ENCODE measurements at regions not wholly inside any gene's neighbourhood (a gene's known extent, or its start where the extent isn't known, plus 50 kb on each side); places are given as distances from the start of the nearest gene placed in this dataset.

DNA sequence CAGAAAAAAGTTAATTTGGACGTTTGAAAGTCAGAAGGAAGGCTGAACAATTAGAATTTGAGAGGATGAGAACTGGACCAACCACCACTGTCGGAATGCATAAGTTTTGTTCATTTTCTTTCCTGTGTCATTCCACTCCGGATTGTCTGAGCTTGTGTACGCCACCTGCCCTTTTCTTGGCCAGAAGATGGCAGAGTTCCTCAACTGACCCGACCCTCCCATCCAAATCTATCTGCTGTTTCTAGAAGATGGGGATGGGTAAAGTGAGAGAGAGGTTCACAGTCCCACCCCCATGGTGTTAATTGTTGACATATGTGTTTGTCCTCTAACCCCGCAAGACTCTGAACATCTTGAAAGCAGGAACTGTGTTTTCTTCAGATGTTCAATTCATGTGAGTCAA lies 388.0 kb downstream of the VRK1 start:
- CTCF ChIA-PET, result no interaction called here
- POLR2A ChIA-PET, result no interaction called here
- DNase-seq (ENCODE audit: extremely low spot score), result no peak
- TF ChIP-seq, protein P1, sequence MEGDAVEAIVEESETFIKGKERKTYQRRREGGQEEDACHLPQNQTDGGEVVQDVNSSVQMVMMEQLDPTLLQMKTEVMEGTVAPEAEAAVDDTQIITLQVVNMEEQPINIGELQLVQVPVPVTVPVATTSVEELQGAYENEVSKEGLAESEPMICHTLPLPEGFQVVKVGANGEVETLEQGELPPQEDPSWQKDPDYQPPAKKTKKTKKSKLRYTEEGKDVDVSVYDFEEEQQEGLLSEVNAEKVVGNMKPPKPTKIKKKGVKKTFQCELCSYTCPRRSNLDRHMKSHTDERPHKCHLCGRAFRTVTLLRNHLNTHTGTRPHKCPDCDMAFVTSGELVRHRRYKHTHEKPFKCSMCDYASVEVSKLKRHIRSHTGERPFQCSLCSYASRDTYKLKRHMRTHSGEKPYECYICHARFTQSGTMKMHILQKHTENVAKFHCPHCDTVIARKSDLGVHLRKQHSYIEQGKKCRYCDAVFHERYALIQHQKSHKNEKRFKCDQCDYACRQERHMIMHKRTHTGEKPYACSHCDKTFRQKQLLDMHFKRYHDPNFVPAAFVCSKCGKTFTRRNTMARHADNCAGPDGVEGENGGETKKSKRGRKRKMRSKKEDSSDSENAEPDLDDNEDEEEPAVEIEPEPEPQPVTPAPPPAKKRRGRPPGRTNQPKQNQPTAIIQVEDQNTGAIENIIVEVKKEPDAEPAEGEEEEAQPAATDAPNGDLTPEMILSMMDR (IDR thresholded peaks at IDR 0.05; ENCODE audit: control extremely low read depth, extremely low read depth, low read depth, missing control alignments), result peak; percentile 39

DNA sequence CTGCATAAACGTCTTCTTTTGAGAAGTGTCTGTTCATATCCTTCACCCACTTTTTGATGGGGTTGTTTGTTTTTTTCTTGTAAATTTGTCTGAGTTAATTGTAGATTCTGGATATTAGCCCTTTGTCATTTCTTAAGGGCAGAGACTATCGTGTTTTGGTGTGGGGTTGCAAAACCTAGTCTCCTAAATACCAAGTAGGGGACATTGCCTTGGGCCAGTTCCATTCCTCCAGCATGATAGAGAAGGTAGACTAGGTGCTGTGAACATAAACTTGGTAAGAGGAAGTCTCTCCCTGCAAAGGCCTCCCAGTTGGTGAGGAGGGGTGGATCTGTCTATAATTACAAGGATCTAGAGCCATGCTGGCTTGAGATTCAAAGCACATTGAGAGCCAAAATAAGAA lies 390.7 kb downstream of the VRK1 start:
- CTCF ChIA-PET, result no interaction called here
- TF ChIP-seq, protein P1 (IDR thresholded peaks at IDR 0.05; ENCODE audit: control extremely low read depth, extremely low read depth, low read depth, missing control alignments), result no peak
- no peak for DNase-seq (ENCODE audit: extremely low spot score)
- POLR2A ChIA-PET, result no interaction called here

DNA sequence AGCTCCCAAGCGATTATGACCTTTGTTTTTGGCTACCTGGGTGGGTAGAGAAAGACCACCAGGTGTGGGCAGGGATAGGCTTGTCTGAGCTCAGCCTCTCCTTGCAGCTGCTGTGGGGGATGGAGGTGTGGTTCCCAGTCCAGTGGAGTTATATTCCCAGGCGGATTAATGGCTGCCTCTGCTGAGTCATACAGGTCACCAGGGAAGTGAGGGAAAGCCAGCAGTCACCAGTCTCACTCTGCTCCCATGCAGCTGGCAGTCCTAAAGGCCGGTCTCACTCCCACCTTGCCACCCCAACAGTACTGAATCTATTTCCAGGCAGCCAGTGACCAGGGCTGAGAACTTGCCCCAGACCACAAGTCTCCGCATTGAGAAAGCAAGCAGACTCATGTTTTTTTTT lies 399.2 kb downstream of the VRK1 start:
- DNase-seq (ENCODE audit: extremely low spot score), result no peak
- CTCF ChIA-PET, result no interaction called here
- POLR2A ChIA-PET, result no interaction called here
- TF ChIP-seq, protein P1 (IDR thresholded peaks at IDR 0.05; ENCODE audit: control extremely low read depth, extremely low read depth, low read depth, missing control alignments), result no peak

DNA sequence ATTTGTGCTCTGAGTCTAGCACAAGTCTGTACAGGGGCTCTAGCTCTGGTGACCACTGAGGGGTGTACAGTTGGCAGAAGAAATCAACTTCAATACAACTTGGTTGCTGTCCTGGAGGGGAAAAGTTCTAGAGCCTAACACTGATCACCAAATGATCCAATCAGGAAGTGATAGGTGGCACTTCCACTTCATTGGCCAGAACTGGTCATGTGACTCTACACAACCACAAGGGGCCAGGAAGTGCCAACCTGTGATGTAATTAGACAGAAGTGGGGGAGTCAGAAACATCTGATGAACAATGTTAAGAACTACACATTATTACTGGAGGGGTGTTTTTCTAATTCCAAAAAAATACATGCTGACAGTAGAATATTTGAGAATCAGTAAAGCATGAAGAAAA lies 401.6 kb downstream of the VRK1 start:
- ChIA-PET CTCF (no interaction called here), POLR2A (no interaction called here)
- TF ChIP-seq, protein P1 (IDR thresholded peaks at IDR 0.05; ENCODE audit: control extremely low read depth, extremely low read depth, low read depth, missing control alignments), result no peak
- DNase-seq (ENCODE audit: extremely low spot score), result no peak

DNA sequence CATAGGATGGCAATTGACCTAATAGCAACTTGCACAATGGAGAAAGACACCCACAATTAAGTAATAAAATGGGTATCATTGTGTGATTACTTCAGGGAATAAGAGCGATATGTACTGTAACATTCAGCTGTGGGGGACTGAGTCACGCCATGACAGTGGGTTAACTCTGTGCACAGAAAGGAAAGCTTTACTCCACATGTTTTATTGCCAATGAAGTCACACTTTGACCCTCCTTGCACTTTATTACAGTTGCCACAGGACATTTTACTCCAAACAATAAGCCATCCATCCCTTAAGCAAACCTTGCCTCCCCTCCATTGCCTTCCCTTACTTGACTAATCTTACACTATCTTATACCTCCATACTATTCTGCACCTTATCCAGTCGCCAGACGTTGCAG lies 403.1 kb downstream of the VRK1 start:
- TF ChIP-seq, protein P1 (IDR thresholded peaks at IDR 0.05; ENCODE audit: control extremely low read depth, extremely low read depth, low read depth, missing control alignments), result no peak
- no peak for DNase-seq (ENCODE audit: extremely low spot score)
- ChIA-PET CTCF (no interaction called here), POLR2A (no interaction called here)

DNA sequence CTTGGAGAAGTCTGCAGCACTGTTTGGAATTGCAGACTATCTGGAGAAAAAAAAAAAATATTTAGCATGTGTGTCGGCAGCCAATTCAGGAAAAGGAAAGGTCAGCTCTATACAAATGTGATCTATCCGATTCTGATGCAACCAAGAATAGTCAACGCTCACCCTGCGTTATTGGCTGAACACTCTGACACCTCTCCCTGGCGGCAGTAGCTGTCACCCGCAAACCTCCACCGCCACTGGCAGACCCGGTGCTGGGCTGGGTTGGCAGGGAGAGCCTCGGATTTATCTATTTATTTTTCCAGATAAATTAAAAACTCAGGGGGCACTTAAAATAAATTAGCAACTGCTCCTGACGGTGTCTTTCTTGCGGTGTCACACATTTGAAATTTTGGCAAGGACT lies 409.7 kb downstream of the VRK1 start:
- ChIA-PET CTCF (no interaction called here), POLR2A (no interaction called here)
- DNase-seq (ENCODE audit: extremely low spot score), result no peak
- TF ChIP-seq, protein P1 (IDR thresholded peaks at IDR 0.05; ENCODE audit: control extremely low read depth, extremely low read depth, low read depth, missing control alignments), result no peak

DNA sequence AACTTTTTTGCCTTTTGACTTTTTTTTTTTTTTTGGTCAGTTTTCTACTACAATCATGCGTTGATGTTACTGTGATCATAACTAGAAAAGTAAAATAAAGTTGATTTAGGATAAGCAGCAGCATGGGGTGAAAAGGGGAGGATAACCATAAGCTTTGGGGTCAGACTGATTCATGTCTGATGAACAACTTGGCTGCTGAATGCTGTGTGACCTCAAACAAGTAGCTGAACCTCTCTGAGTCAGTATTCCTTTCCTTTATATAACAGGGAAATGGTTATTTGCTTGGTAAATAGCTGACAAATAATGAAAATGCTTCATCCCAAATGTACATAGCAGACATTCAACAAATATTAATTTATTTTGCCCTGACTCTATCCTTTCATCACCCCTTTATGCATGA lies 413.0 kb downstream of the VRK1 start:
- no peak for DNase-seq (ENCODE audit: extremely low spot score)
- POLR2A ChIA-PET, result no interaction called here
- CTCF ChIA-PET, result no interaction called here
- TF ChIP-seq, protein P1 (IDR thresholded peaks at IDR 0.05; ENCODE audit: control extremely low read depth, extremely low read depth, low read depth, missing control alignments), result no peak
